GM23248 (cell line): ENCODE measurements at regions not wholly inside any gene's neighbourhood (a gene's known extent, or its start where the extent isn't known, plus 50 kb on each side); places are given as distances from the start of the nearest gene placed in this dataset.

Experiments used
- EZH2 ChIP-seq: fragments of 200-600 bp; sonication (generic); IDR thresholded peaks from 2 replicates; pipeline ENCODE4 v1.6.1; 2018; ENCODE audit warnings: antibody characterized with exemption, mild to moderate bottlenecking; ENCODE audit not compliant: insufficient read depth, poor library complexity, severe bottlenecking
- EZH2phosphoT487 ChIP-seq: fragments of 200-600 bp; sonication (generic); IDR thresholded peaks from 2 replicates; pipeline ENCODE4 v1.6.1; 2018; ENCODE audit warnings: antibody characterized with exemption, moderate library complexity, mild to moderate bottlenecking, low read depth; ENCODE audit not compliant: insufficient read depth

DNA sequence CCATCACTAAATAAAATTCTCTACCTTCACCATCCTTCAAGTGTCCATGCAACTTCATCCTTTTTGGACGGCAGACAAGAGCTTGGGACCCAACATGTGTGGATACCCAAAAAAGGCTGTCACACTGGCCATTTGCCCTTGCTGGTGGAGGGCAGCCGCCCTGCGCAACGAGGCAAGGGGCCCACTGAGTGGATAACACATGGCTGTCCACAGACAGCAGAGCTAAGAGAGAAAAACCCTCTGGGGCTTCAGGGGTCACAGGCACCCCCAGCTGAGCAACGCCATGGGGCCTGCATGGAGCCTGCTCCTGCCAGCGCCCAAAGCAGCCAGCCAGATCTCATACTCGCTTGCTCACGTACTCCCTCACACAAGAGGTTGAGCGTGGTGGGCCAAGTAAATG lies 205.9 kb upstream of the NREP start:
- no peak for TF ChIP-seq EZH2phosphoT487
- TF ChIP-seq EZH2, result no peak
